ENCODE measurements at regions not wholly inside any gene's neighbourhood (a gene's known extent, or its start where the extent isn't known, plus 50 kb on each side); places are given as distances from the start of the nearest gene placed in this dataset.

GRCh38 chr3:25872200-25872877 is 82.4 kb downstream of the OXSM start:
- Mint-ChIP-seq H3K36me3 (ENCODE audit: low read depth) (no peaks in the 10 kb centered on the region), H3K27me3 (ENCODE audit: insufficient read depth) (no peaks in the 10 kb centered on the region), H3K9me3 (peaks cover 3% of the 10 kb centered on the region), H3K27ac (no peak overlapping the region), H3K4me3 (no peak overlapping the region), H3K4me1 (ENCODE audit: low read depth) (no peaks in the 10 kb centered on the region)
- no peak for DNase-seq (ENCODE audit: low spot score)
- intact Hi-C loops (cut with micrococcal nuclease), result no loop called here

DNA sequence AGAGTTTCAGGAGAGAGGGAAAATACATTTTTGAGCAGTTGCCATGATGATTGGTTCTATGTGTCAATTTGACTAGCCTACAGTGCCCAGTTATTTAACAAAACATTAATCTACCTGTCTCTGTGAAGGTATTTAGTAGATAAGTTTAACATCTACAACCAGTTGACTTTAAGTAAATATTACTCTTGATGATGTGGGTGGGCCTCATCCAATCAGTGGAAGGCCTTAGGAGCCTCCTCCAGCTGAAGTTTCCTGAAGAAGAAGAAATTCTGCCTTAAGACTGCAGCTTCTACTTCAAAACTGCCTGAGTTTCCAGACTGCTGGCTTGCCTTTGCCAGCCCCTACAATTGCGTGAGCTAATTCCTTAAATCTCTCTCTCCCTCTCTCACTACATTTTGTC is 93.6 kb downstream of the OXSM start:
- intact Hi-C loops (cut with micrococcal nuclease), result no loop called here

DNA sequence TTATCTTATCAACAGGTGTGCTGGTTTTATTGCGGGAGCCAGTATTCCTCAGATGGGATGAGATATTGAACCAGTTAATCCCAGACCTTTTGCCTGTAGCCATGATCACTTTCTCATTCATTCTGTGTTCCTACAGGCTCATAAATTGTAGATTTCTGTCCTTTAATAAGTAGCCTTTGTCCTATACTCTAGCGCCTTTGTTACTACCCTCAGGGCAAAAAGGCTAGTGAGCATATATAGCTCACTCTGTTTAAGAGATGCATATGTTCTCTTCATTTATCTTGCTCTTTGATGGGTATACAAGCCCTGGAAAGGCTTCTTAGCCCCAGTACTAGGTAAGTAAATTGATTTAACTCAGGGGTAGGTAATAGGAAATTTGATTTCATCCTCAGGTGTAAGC is 95.1 kb downstream of the OXSM start:
- Mint-ChIP-seq H3K27ac (no peak overlapping the region), H3K4me1 (ENCODE audit: low read depth) (no peaks in the 10 kb centered on the region), H3K27me3 (ENCODE audit: insufficient read depth) (no peaks in the 10 kb centered on the region), H3K36me3 (ENCODE audit: low read depth) (no peaks in the 10 kb centered on the region), H3K9me3 (no peaks in the 10 kb centered on the region), H3K4me3 (no peak overlapping the region)
- intact Hi-C loops (cut with micrococcal nuclease), result no loop called here
- no peak for DNase-seq (ENCODE audit: low spot score)

More for the DNA sequence above, 93.6 kb downstream of the OXSM start:
- H3K27ac Mint-ChIP-seq, result no peak overlapping the region
- H3K27me3 Mint-ChIP-seq (ENCODE audit: insufficient read depth), result no peaks in the 10 kb centered on the region
- DNase-seq (ENCODE audit: low spot score), result no peak
- H3K4me1 Mint-ChIP-seq (ENCODE audit: low read depth), result no peaks in the 10 kb centered on the region
- no peak overlapping the region for H3K4me3 Mint-ChIP-seq
- no peaks in the 10 kb centered on the region for H3K9me3 Mint-ChIP-seq
- no peaks in the 10 kb centered on the region for H3K36me3 Mint-ChIP-seq (ENCODE audit: low read depth)

DNA sequence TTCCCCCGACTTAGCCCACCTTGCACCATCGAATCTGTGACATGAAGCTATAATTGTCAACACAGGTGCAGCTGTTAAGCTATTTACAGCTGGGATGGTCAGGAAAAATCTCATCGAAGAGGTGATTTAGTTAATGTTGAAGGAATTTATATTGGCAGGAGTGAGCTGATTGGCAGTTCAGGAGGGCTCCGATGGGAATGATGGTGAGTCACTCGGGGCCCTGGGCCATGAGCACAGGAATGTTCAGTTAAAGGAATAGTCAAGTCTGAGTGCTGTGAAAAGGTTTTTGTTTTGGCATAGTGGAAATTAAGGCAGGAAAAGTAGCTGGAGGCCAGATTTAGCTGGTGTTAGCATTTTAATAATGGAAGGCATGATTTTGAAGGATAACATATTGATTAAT is 95.7 kb downstream of the OXSM start:
- Mint-ChIP-seq H3K4me1 (ENCODE audit: low read depth) (no peaks in the 10 kb centered on the region), H3K4me3 (no peak overlapping the region), H3K27me3 (ENCODE audit: insufficient read depth) (no peaks in the 10 kb centered on the region), H3K36me3 (ENCODE audit: low read depth) (no peaks in the 10 kb centered on the region), H3K9me3 (no peaks in the 10 kb centered on the region), H3K27ac (no peak overlapping the region)
- intact Hi-C loops (cut with micrococcal nuclease), result no loop called here
- no peak for DNase-seq (ENCODE audit: low spot score)

DNA sequence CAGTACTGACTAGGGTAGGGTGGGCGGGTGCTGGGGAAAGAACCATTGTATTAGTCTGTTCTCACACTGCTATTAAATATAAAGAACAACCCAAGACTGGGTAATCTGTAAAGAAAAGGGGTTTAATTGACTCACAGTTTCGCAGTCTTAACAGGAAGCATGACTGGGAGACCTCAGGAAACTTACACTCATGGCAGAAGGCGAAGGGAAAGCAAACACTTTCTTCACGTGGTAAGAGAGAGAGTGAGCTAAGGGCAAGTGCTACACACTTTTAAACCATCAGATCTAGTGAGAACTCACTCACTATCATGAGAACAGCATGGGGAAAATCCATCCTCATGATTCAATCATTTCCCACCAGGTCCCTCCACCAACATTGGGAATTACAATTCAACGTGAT is 98.0 kb downstream of the OXSM start:
- DNase-seq (ENCODE audit: low spot score), result no peak
- Mint-ChIP-seq H3K9me3 (no peaks in the 10 kb centered on the region), H3K27me3 (ENCODE audit: insufficient read depth) (no peaks in the 10 kb centered on the region), H3K36me3 (ENCODE audit: low read depth) (no peaks in the 10 kb centered on the region), H3K4me1 (ENCODE audit: low read depth) (no peaks in the 10 kb centered on the region), H3K4me3 (no peak overlapping the region), H3K27ac (no peak overlapping the region)
- intact Hi-C loops (cut with micrococcal nuclease), result no loop called here

- no peak for DNase-seq (ENCODE audit: low spot score)
- intact Hi-C loops (cut with micrococcal nuclease), result no loop called here
- Mint-ChIP-seq H3K9me3 (no peaks in the 10 kb centered on the region), H3K27ac (no peak overlapping the region), H3K4me3 (no peak overlapping the region), H3K27me3 (ENCODE audit: insufficient read depth) (no peaks in the 10 kb centered on the region), H3K36me3 (ENCODE audit: low read depth) (no peaks in the 10 kb centered on the region), H3K4me1 (ENCODE audit: low read depth) (no peaks in the 10 kb centered on the region)
Measured at GRCh38 chr3:25888892-25889524, 99.1 kb downstream of the OXSM start.

DNA sequence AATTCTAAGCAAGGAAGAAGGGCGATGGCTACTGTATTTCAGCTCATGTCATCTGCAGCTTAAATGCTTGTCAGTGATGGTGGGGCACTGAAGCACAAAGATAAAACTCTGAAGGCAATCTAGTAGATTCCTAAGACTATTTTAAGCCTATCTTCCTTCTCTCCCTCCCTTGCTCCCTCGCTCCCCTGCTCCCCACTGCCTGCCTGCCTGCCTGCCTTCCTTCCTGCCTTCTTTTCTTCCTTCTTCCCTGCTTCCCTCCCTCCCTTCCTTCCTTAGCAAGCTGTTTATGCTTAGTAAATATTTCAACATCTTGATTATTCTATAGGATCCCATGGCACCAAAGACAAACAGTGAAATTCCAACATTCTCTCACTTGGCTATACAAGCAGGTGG is 99.6 kb downstream of the OXSM start:
- intact Hi-C loops (cut with micrococcal nuclease), result no loop called here
- H3K4me3 Mint-ChIP-seq, result no peak overlapping the region
- H3K27me3 Mint-ChIP-seq (ENCODE audit: insufficient read depth), result no peaks in the 10 kb centered on the region
- no peaks in the 10 kb centered on the region for H3K9me3 Mint-ChIP-seq
- DNase-seq (ENCODE audit: low spot score), result no peak
- no peaks in the 10 kb centered on the region for H3K36me3 Mint-ChIP-seq (ENCODE audit: low read depth)
- H3K4me1 Mint-ChIP-seq (ENCODE audit: low read depth), result no peaks in the 10 kb centered on the region
- H3K27ac Mint-ChIP-seq, result no peak overlapping the region

DNA sequence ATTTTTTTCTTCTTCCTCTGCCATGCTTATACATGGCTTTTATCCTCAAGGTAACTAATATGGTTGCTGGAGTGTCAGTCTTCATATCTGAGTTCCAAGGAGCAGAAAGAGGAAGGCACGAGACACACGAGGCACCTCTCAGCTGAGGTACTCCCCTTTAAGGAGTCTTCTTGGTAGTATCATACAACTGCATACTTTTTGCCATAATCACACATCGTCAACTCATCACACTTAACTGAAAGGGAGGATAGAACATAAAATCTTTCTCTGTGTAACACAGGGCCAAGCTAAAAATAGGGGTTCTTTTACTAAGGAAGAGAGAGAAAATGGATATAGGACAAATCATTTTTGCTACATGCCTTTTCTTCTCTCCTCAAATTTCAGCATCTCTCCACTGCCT is 104.2 kb downstream of the OXSM start:
- Mint-ChIP-seq H3K9me3 (no peaks in the 10 kb centered on the region), H3K27ac (no peak overlapping the region), H3K27me3 (ENCODE audit: insufficient read depth) (no peaks in the 10 kb centered on the region), H3K4me1 (ENCODE audit: low read depth) (no peaks in the 10 kb centered on the region), H3K4me3 (no peak overlapping the region), H3K36me3 (ENCODE audit: low read depth) (no peaks in the 10 kb centered on the region)
- intact Hi-C loops (cut with micrococcal nuclease), result no loop called here
- DNase-seq (ENCODE audit: low spot score), result no peak

DNA sequence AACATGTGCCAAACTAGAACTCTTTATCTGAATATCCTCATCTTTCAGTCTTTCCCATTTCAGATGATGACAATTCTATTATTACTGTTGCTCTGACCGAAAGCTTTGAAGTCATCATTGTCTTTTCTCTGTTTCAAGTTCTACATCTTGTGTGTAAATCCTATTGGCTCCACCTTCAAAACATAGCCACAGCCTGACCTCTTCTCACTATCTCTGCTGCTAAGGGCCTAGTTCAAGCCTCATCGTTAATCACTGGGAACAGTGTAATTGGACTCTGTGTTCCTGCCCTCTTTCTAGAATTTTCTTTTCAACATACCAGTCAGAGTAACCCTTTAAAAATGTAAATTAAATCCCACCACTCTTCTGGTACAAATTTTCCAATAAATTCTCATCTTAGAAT is 105.1 kb downstream of the OXSM start:
- Mint-ChIP-seq H3K9me3 (no peaks in the 10 kb centered on the region), H3K4me3 (no peak overlapping the region), H3K27me3 (ENCODE audit: insufficient read depth) (no peaks in the 10 kb centered on the region), H3K27ac (no peak overlapping the region), H3K36me3 (ENCODE audit: low read depth) (no peaks in the 10 kb centered on the region), H3K4me1 (ENCODE audit: low read depth) (no peaks in the 10 kb centered on the region)
- no peak for DNase-seq (ENCODE audit: low spot score)
- intact Hi-C loops (cut with micrococcal nuclease), result no loop called here

- Mint-ChIP-seq H3K4me3 (no peak overlapping the region), H3K27ac (no peak overlapping the region), H3K4me1 (ENCODE audit: low read depth) (no peaks in the 10 kb centered on the region), H3K9me3 (no peaks in the 10 kb centered on the region), H3K36me3 (ENCODE audit: low read depth) (no peaks in the 10 kb centered on the region), H3K27me3 (ENCODE audit: insufficient read depth) (no peaks in the 10 kb centered on the region)
- no peak for DNase-seq (ENCODE audit: low spot score)
- intact Hi-C loops (cut with micrococcal nuclease), result no loop called here
Measured at GRCh38 chr3:25895443-25895842, 105.6 kb downstream of the OXSM start.

GRCh38 chr3:25897019-25897418 is 107.1 kb downstream of the OXSM start:
- no peak overlapping the region for H3K4me3 Mint-ChIP-seq
- no peaks in the 10 kb centered on the region for H3K27me3 Mint-ChIP-seq (ENCODE audit: insufficient read depth)
- H3K4me1 Mint-ChIP-seq (ENCODE audit: low read depth), result peaks cover 4% of the 10 kb centered on the region
- no peak for DNase-seq (ENCODE audit: low spot score)
- intact Hi-C loops (cut with micrococcal nuclease), result no loop called here
- no peaks in the 10 kb centered on the region for H3K9me3 Mint-ChIP-seq
- no peak overlapping the region for H3K27ac Mint-ChIP-seq
- H3K36me3 Mint-ChIP-seq (ENCODE audit: low read depth), result no peaks in the 10 kb centered on the region

GRCh38 chr3:25899352-25900101 is 109.6 kb downstream of the OXSM start:
- H3K27me3 Mint-ChIP-seq (ENCODE audit: insufficient read depth), result no peaks in the 10 kb centered on the region
- no peak for DNase-seq (ENCODE audit: low spot score)
- H3K27ac Mint-ChIP-seq, result no peak overlapping the region
- H3K4me1 Mint-ChIP-seq (ENCODE audit: low read depth), result peaks cover 4% of the 10 kb centered on the region
- no peaks in the 10 kb centered on the region for H3K36me3 Mint-ChIP-seq (ENCODE audit: low read depth)
- no peak overlapping the region for H3K4me3 Mint-ChIP-seq
- intact Hi-C loops (cut with micrococcal nuclease), result no loop called here
- no peaks in the 10 kb centered on the region for H3K9me3 Mint-ChIP-seq

DNA sequence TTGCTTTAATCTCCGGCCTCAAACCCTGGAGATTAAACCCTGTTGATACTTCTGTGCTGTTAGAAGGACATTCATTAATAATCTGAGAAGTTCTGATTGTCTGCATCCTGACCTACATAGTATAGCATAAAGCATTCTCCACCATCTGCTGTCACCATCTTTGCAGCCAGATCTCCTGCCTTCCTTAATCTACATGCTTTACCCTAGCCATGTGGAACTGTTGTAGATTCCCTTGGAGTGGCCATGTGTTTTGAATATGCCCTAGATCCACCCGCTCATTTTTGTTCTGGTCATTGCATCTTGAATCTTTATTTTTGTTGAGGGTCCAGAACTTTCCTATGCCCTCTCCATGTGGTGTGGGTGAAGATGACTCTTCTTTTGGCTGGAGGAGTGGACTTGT is 110.3 kb downstream of the OXSM start:
- no peaks in the 10 kb centered on the region for H3K9me3 Mint-ChIP-seq
- H3K27me3 Mint-ChIP-seq (ENCODE audit: insufficient read depth), result no peaks in the 10 kb centered on the region
- H3K27ac Mint-ChIP-seq, result no peak overlapping the region
- H3K36me3 Mint-ChIP-seq (ENCODE audit: low read depth), result no peaks in the 10 kb centered on the region
- intact Hi-C loops (cut with micrococcal nuclease), result no loop called here
- peaks cover 4% of the 10 kb centered on the region for H3K4me1 Mint-ChIP-seq (ENCODE audit: low read depth)
- no peak overlapping the region for H3K4me3 Mint-ChIP-seq
- DNase-seq (ENCODE audit: low spot score), result no peak
